OCI-LY3 (cell line): ENCODE measurements at regions not wholly inside any gene's neighbourhood (a gene's known extent, or its start where the extent isn't known, plus 50 kb on each side); places are given as distances from the start of the nearest gene placed in this dataset.
"Not testable (repeated sequence)": the region's sequence is repeated elsewhere in the genome, so short reads cannot be mapped to it uniquely, and the experiment has no call there.

Experiments
- EZH2phosphoT487 ChIP-seq: fragments of 200-600 bp; shearing (Covaris generic); IDR thresholded peaks from 2 replicates; pipeline ENCODE4 v1.6.1; 2018; ENCODE audit warnings: antibody characterized with exemption, mixed run types, low read depth
- TF ChIP-seq, protein P1 (sequence below): fragments of 200-600, 300-600 bp; sonication (generic); IDR thresholded peaks from 2 replicates; pipeline ENCODE4 v1.5.1; 2014; ENCODE audit warnings: antibody characterized with exemption, low read length, low read depth

GRCh38 chr11:93926099-93926498 lies 75.7 kb upstream of the VSTM5 start:
- TF ChIP-seq, protein P1, sequence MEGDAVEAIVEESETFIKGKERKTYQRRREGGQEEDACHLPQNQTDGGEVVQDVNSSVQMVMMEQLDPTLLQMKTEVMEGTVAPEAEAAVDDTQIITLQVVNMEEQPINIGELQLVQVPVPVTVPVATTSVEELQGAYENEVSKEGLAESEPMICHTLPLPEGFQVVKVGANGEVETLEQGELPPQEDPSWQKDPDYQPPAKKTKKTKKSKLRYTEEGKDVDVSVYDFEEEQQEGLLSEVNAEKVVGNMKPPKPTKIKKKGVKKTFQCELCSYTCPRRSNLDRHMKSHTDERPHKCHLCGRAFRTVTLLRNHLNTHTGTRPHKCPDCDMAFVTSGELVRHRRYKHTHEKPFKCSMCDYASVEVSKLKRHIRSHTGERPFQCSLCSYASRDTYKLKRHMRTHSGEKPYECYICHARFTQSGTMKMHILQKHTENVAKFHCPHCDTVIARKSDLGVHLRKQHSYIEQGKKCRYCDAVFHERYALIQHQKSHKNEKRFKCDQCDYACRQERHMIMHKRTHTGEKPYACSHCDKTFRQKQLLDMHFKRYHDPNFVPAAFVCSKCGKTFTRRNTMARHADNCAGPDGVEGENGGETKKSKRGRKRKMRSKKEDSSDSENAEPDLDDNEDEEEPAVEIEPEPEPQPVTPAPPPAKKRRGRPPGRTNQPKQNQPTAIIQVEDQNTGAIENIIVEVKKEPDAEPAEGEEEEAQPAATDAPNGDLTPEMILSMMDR = not testable (repeated sequence)
- TF ChIP-seq EZH2phosphoT487 = not testable (repeated sequence)
